GM12878 (cell line): ENCODE measurements at regions not wholly inside any gene's neighbourhood (a gene's known extent, or its start where the extent isn't known, plus 50 kb on each side); places are given as distances from the start of the nearest gene placed in this dataset.

Experiments
- ATAC-seq: fragments of 200-7000 bp; cut with Tn5 transposase; 3 replicates; pipeline ENCODE4 v1.9.1; 2020; ENCODE audit warnings: mild to moderate bottlenecking, moderate library complexity
- BruUV-seq: library from RNA; stranded (reverse); fragments of 400-500 nt; replicated peaks from 2 replicates; lab custom pipeline; 2021; lab: Mats Ljungman, UMichigan
- CTCF ChIA-PET: fragments of 300-600 bp; sonication (Branson Sonifier 250); formaldehyde crosslinking; extraction: SDS; loops from one replicate; lab custom pipeline; 2021; ENCODE audit warnings: inconsistent platforms; lab: Yijun Ruan, JAX
- POLR2A ChIA-PET: fragments of 350-600 bp; formaldehyde crosslinking; extraction: SDS; loops from one replicate; lab custom pipeline; 2021; ENCODE audit warnings: inconsistent platforms; lab: Charles Lee
- RAD21 ChIA-PET: fragments of 300-600 bp; sonication (Branson Sonifier 250); formaldehyde crosslinking; loops from one replicate; lab custom pipeline; 2023; ENCODE audit warnings: antibody characterized with exemption; ENCODE audit not compliant: unreplicated experiment; lab: Charles Lee
- SMC1A ChIA-PET: fragments of 300-600 bp; sonication (Branson Sonifier 250); formaldehyde crosslinking; loops from one replicate; lab custom pipeline; 2023; ENCODE audit not compliant: unreplicated experiment, uncharacterized antibody; lab: Charles Lee
- DNase-seq: peaks from one replicate; pipeline ENCODE4 v3.0.0-alpha.2; 2011; ENCODE audit warnings: low read depth, low spot score
- FAIRE-seq: peaks from 3 replicates; lab custom pipeline; 2011; peaks lifted over from hg19 to GRCh38; lab: Jason Lieb, UNC
- H2AFZ ChIP-seq: 2 replicates; pipeline ENCODE4 v1.6.0; 2011; ENCODE audit warnings: low read depth, low read length, control low read depth; ENCODE audit not compliant: control insufficient read depth
- H3K27ac ChIP-seq: 2 replicates; pipeline ENCODE4 v1.5.1; 2011; ENCODE audit warnings: control low read depth; ENCODE audit not compliant: control insufficient read depth, insufficient read depth
- H3K27me3 ChIP-seq, 2 experiments: replicated peaks in 1 of 2; 2 replicates each; pipeline versions ENCODE4 v1.6.0 to v1.6.1; 2011; ENCODE audit warnings: low read length in 1 of 2; ENCODE audit not compliant: control insufficient read depth in 2 of 2, insufficient read depth in 2 of 2
- H3K36me3 ChIP-seq, 2 experiments: 2 replicates each; pipeline ENCODE4 v1.5.1; 2011; ENCODE audit warnings: low read length in 1 of 2; ENCODE audit not compliant: control insufficient read depth in 2 of 2, insufficient read depth in 2 of 2
- H3K4me1 ChIP-seq: 2 replicates; pipeline ENCODE4 v1.6.1; 2011; ENCODE audit warnings: mild to moderate bottlenecking, low read length, moderate library complexity, mixed read lengths; ENCODE audit not compliant: control insufficient read depth, insufficient read depth
- H3K4me2 ChIP-seq: 2 replicates; pipeline ENCODE4 v1.6.0; 2011; ENCODE audit warnings: control low read depth; ENCODE audit not compliant: control insufficient read depth, insufficient read depth
- H3K4me3 ChIP-seq: fragments of 200-600 bp; sonication (generic); 2 replicates; pipeline ENCODE4 v1.5.1; 2016
- H3K79me2 ChIP-seq: 2 replicates; pipeline ENCODE4 v1.6.0; 2011; ENCODE audit warnings: low read length; ENCODE audit not compliant: control insufficient read depth, insufficient read depth
- H3K9ac ChIP-seq: 2 replicates; pipeline ENCODE4 v1.8.0; 2011; ENCODE audit warnings: low read length, control low read depth, mixed read lengths; ENCODE audit not compliant: control insufficient read depth, insufficient read depth
- H3K9me3 ChIP-seq: replicated peaks from 3 replicates; pipeline ENCODE4 v1.5.1; 2011; ENCODE audit warnings: mild to moderate bottlenecking, low read length; ENCODE audit not compliant: control insufficient read depth, insufficient read depth
- H4K20me1 ChIP-seq: 2 replicates; pipeline ENCODE4 v1.6.0; 2011; ENCODE audit not compliant: control insufficient read depth, insufficient read depth
- ATF2 ChIP-seq: IDR thresholded peaks from 2 replicates; pipeline ENCODE4 v1.6.1; 2012; ENCODE audit warnings: low read length, inconsistent platforms
- CBX3 ChIP-seq: fragments of 200-600 bp; sonication (generic); IDR thresholded peaks from 2 replicates; pipeline ENCODE4 v1.6.1; 2016; ENCODE audit warnings: low read depth, borderline replicate concordance
- CBX5 ChIP-seq: sonication (generic); IDR thresholded peaks from 2 replicates; pipeline ENCODE4 v1.6.1; 2016; ENCODE audit warnings: low read depth, moderate library complexity, mild to moderate bottlenecking, inconsistent platforms
- CEBPZ ChIP-seq: fragments of 150-350 bp; IDR thresholded peaks from 2 replicates; pipeline ENCODE4 v1.6.1; 2016; ENCODE audit warnings: low read depth, low read length
- E2F8 ChIP-seq: fragments of 450-650 bp; IDR thresholded peaks from 2 replicates; pipeline ENCODE4 v1.6.1; 2018; ENCODE audit warnings: mild to moderate bottlenecking, low read depth, moderate library complexity; ENCODE audit not compliant: partially characterized antibody
- MEF2B ChIP-seq: fragments of 450-650 bp; IDR thresholded peaks from 2 replicates; pipeline ENCODE4 v1.6.1; 2018; ENCODE audit warnings: mild to moderate bottlenecking, moderate library complexity; ENCODE audit not compliant: partially characterized antibody, poor library complexity, severe bottlenecking
- NFXL1 ChIP-seq: fragments of 450-650 bp; IDR thresholded peaks from 2 replicates; pipeline ENCODE4 v1.6.1; 2017; ENCODE audit warnings: antibody characterized with exemption, mild to moderate bottlenecking, borderline replicate concordance
- POLR2A ChIP-seq: IDR thresholded peaks from 2 replicates; pipeline ENCODE4 v1.6.1; 2011; ENCODE audit warnings: low read depth, mild to moderate bottlenecking, low read length
- TARDBP ChIP-seq: IDR thresholded peaks from 2 replicates; pipeline ENCODE4 v1.6.1; 2016; ENCODE audit warnings: borderline replicate concordance
- WRNIP1 ChIP-seq: IDR thresholded peaks from 2 replicates; pipeline ENCODE4 v1.6.1; 2011; ENCODE audit warnings: low read depth, low read length, improper control_type of control experiment, borderline replicate concordance
- YY1 ChIP-seq: IDR thresholded peaks from 2 replicates; pipeline ENCODE4 v1.6.1; 2011; ENCODE audit warnings: low read depth, mild to moderate bottlenecking, low read length
- ZNF622 ChIP-seq: fragments of 450-650 bp; IDR thresholded peaks from 2 replicates; pipeline ENCODE4 v1.6.1; 2017; ENCODE audit warnings: mild to moderate bottlenecking, inconsistent platforms
- ZSCAN29 ChIP-seq: fragments of 450-650 bp; IDR thresholded peaks from 2 replicates; pipeline ENCODE4 v1.6.1; 2017; ENCODE audit warnings: mild to moderate bottlenecking, moderate library complexity
- WGBS: methylation state at CpG from one replicate; pipeline ENCODE4 v1.1.6; 2016; ENCODE audit warnings: low lambda C conversion rate; ENCODE audit not compliant: insufficient replicate concordance, insufficient coverage; ENCODE audit errors: missing lambda C conversion rate; 5-methylcytosine and 5-hydroxymethylcytosine counted together
- in situ Hi-C: fragments of 300-500 bp; cut with MboI; formaldehyde crosslinking; loops from 9 replicates; pipeline ENCODE4 v1.14.3; 2018; ENCODE audit warnings: mixed read lengths
- intact Hi-C: fragments of 100-400 bp; cut with micrococcal nuclease; formaldehyde crosslinking; loops from one replicate; pipeline ENCODE4 v1.14.2; 2022; ENCODE audit not compliant: unreplicated experiment
- TF ChIP-seq, protein P1 (sequence below): IDR thresholded peaks from 2 replicates; pipeline ENCODE4 v1.6.1; 2011; ENCODE audit warnings: borderline replicate concordance, low read depth, mild to moderate bottlenecking, moderate library complexity, mixed read lengths, low read length; ENCODE audit not compliant: insufficient read depth; ENCODE audit errors: extremely low read length

DNA sequence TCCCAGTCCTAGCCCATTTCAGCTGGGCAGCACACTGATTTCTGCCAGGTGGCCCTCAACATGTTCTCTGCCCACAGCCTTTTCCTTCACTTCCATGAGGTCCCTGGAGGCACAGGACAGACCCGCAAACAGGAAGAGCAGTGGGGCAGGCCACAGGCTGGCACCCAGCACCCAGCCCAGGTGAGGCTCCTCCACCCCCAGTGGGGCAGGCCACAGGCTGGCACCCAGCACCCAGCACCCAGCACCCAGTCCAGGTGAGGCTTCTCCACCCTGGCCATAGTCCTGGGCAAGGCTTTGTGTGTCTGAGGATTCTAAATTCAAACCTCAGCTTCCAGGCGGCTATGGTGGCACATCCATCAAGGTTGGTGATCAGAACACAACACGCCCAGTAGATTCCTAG lies 1413.0 kb downstream of the BRD1 start:
- CTCF ChIA-PET = no interaction called here
- H3K27ac ChIP-seq = no peak overlapping the region
- RAD21 ChIA-PET = no interaction called here
- H2AFZ ChIP-seq = no peak overlapping the region
- H3K36me3 ChIP-seq = no peaks in the 10 kb centered on the region
- no peak overlapping the region for H3K9ac ChIP-seq
- no peaks in the 10 kb centered on the region for H3K4me1 ChIP-seq
- in situ Hi-C loops (loop anchor here (5.0 kb wide), 1 partner anchor 33 kb away; no protein-coding TSS in a partner anchor), intact Hi-C loops (no loop called here)
- WGBS = 24% methylated on average over 3 of the region's 3 CpGs
- H3K4me2 ChIP-seq = no peak overlapping the region
- H3K79me2 ChIP-seq = no peaks in the 10 kb centered on the region
- BruUV-seq = no TSS peak
- DNase-seq (no peak), FAIRE-seq (no peak), ATAC-seq (no peak)
- no peaks in the 10 kb centered on the region; the same call in 2 of the 3 replicates for H3K9me3 ChIP-seq
- no peaks in the 10 kb centered on the region for H4K20me1 ChIP-seq
- H3K27me3 ChIP-seq = no peaks in the 10 kb centered on the region
- no peak for TF ChIP-seq NFXL1
- no peak for TF ChIP-seq CBX5
- no peak for TF ChIP-seq WRNIP1
- TF ChIP-seq CEBPZ = no peak
- TF ChIP-seq ZSCAN29 = no peak
- no peak for TF ChIP-seq ATF2
- no peak for TF ChIP-seq E2F8
- TF ChIP-seq TARDBP = no peak
- no peak for TF ChIP-seq CBX3
- no peak for TF ChIP-seq YY1
- TF ChIP-seq ZNF622 = no peak
- no peak for TF ChIP-seq MEF2B
- TF ChIP-seq, protein P1, sequence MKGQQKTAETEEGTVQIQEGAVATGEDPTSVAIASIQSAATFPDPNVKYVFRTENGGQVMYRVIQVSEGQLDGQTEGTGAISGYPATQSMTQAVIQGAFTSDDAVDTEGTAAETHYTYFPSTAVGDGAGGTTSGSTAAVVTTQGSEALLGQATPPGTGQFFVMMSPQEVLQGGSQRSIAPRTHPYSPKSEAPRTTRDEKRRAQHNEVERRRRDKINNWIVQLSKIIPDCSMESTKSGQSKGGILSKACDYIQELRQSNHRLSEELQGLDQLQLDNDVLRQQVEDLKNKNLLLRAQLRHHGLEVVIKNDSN = no peak
- TF ChIP-seq POLR2A = no peak
- no peak overlapping the region for H3K4me3 ChIP-seq
- SMC1A ChIA-PET = no interaction called here
- POLR2A ChIA-PET = no interaction called here
